Middle frontal gyrus (tissue), 1 donor: ENCODE measurements at regions not wholly inside any gene's neighbourhood (a gene's known extent, or its start where the extent isn't known, plus 50 kb on each side); places are given as distances from the start of the nearest gene placed in this dataset.

Experiments
- DNase-seq: peaks from one replicate; pipeline ENCODE4 v3.0.0-alpha.2; 2015; ENCODE audit warnings: low spot score; ENCODE audit errors: extremely low spot score

DNA sequence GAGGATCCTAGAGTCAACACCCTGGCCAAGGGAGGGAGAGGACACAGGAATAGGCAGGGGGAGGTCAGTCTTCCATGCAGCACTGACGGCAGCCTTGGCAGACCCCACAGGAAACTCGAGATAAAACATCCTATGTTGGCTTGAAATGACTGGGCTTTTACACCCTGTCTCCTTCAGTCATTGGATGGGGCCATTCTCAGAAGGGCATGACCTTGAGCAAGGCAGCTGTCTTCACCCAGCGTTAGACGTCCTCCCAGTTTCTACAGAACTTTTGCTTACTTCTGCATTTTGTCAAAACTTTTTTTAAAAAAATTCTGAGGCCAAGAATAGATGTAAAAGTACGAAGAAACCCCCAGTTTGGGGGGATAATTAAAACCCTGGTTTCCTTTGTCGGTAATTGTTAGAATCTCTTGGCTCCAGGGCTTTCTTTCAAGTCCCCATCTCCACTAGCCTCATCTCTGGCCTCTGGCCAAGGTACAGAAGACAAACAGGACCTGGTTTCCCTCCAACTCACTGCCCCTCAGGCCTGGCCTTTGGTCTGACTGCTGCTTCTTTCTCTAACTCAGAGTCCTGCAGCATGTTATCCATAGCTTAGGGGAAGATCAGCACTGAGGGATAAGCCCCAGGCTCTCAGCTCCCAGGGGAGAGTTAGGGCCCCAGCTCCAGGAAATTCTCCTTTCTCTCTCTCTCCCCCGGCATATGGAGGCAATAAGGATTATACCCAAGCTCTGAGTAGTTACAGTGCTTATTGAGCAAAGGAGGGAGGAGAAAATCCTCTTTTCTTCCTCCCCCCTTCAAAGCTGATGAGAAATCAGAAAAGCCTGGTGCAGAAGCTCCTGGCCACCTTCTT lies 51.6 kb upstream of the KCND3 start:
- no peak for DNase-seq

DNA sequence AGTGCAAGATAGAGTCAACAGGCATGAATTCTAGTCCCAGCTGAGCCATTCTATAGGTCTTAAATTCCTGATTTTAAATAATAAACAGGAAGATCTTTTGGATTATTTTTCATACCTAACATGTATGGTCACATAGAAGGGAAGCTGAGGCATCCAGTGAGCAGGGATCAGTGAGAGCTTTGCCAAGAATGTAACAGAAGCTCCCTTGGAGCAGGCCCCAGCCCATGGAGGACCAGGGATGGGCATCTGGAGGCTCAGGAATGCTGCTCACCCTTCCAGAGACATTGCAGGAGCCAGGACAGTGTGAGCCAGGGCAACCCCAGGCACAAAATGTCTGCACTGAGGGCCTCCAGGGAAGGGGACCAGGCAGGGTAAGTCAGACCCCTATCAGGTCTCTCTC lies 54.4 kb upstream of the KCND3 start:
- no peak for DNase-seq

DNA sequence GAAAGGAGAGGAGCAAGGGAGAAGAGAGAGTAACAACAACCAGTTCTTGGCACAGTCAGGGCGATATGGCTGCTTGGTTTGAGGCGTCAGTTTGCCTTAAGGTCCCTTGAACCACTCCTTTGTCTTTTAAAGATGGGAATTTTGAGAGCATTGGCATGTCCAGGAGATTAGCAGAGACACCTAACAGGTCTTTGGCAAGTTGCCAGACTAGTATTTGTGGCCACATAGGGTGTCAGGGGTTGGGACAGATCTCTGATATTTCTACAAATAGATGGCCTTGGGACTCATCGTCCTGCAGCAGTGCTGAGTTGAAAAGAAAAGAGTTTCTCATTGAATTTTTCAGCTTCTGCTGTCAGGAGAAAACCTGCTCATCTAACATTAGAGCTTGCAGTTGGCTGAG lies 55.3 kb upstream of the KCND3 start:
- DNase-seq = no peak

DNA sequence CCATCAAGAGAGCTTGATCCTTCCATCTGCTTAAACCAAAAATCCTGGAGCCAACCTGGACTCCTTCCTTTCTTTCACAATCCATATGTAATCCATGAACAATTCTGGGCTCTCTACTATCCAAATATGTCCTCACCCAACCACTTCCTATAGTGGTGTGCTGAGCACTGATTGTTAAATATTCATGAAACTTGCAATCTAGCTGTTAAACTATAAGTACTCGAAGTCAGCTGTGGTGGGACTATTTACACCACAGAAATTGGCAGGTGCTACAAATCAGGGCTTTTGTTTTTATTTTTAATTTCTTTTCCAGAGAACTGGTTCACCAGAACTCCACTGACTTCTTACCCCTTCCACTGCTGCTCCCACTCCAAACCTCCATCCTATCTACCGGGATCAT lies 57.2 kb upstream of the KCND3 start:
- DNase-seq = no peak

DNA sequence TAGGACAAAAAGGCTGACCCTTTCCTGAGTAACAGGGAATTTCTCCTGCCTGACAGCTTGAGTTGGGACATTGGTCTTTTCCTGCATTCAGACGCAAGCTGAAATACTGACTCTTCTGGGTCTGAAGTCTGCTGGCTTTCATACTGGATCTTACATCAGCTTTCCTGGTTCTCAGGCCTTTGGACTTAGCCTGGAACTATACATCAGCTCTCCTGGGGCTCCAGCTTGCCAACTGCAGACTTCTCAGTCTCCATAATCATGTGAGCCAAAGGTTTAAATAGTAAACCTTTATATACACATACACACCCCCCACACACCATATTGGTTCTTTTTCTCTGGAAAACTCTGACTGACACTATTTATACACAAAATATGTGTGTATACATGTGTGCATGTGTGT lies 59.0 kb upstream of the KCND3 start:
- DNase-seq = no peak

DNA sequence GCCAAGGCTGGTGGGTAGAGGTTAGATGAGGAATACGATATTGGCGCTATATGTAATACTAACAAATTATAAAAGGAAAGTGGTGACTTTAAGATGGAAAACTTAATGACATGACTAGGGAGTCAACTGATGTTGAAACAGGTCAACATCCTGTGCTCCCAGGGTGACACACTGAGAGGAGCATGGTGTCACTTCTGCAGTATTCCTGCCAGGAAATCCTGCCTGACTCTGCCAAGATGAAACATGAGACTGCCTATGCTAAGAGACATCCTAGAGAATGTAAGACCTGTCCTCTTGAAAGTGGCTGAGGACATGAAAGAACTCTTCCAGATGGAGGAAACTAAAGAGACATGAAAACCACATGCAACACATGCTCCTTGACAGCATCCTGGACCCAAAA lies 65.0 kb upstream of the KCND3 start:
- DNase-seq = no peak

DNA sequence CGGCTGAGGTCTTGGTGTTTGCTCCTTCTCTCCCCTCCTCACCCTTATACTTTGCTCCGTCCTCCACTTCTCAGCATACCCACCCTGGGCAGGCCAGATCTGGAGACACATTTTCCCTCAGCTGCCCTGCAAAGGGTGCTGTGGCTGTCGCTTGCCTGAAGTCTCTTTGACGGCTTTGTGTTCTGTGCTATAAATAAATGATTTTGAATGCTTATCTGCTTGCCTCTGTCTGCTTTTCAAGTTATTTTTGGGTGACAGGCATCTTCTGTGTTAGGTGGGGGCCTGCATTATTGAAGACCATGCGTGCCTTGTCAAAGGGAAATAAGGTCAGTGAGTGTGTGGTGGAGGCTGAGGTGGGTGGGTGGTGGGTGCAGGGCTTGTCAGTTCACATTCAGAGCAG lies 66.9 kb upstream of the KCND3 start:
- no peak for DNase-seq

DNA sequence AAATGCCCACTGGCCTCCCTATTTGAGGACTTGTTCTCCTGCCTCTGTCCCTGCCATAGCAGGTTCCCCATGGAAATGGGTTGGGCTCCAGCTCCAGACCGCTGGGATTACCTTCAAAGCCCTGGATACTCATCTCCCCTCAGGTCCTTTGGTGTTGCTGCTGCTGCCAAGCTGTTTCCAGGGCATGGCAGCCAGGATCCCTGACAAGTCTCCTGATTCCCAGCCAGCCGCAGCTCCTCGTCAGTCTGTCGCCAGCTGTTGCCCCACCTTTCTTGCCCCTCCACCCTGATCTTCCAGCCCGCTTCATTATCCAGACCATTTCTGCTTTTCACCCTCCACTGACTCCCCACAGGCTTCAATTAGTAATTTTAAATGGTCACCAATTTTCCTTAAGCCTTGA lies 68.3 kb upstream of the KCND3 start:
- no peak for DNase-seq

DNA sequence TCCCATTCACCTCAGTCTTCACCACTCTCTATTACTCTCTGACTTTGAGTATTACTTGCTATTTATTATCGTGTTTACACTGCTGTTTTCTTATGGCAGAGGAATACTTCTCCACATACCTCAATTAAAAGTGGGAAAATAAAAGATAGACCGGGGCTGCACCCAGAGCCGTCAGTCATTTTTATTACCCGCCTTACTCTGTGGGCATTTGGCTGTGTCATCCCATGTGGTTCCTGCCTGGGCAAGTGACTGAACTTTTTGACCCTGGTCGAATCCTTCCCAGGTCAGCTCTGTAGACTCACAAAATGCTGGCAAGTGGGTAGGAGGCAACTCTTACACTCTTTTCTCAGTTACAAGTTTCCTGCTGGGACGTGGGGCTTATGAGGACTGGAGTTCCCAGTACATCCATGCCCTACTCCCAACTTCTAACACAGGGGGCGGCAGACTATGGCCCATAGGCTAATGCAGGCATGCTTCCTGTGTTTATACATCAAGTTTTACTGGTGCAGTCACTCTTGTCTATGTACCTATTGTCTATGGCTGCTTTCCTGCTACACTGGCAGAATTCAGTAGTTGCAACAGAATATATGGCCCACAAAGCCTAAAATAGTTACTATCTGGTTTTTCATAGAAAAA lies 69.5 kb upstream of the KCND3 start:
- DNase-seq = no peak

DNA sequence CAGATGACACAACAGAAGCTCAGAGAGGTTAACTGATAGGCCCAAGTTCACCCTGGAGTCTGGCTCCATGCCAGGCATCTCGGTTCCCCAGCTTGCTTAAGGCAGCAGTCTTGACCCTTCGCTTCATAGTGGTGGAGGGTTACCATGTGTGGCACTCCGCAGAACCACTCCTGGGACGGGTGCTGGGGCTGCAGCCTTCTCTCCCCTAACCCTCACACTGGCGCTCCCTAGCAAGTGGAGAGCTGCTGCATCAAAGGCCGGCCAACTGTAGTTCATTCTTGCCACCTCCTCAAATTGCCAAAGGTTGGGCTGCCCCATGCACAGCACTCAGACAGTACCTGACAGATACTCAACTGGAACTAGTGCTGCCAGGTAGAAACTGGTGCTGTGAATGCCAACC lies 70.2 kb upstream of the KCND3 start:
- DNase-seq = no peak

DNA sequence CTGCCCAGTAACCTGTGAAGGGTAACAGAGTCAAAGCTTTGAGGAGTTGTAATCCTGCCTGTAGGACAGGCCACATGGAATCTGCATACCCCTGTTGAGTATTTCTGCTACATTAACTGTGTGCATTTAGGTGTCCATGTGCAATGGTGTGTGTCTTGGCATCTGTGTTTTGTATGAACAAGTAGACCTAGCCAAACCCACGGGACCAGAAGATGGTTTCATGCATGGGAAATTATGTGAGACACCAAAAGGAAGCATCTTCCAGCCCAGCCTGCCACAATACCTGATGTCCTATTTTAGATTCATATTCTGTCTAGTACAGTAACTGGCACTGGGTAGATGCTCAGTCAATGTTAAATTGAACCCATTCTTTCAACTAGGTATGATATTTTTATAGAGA lies 70.8 kb upstream of the KCND3 start:
- no peak for DNase-seq

DNA sequence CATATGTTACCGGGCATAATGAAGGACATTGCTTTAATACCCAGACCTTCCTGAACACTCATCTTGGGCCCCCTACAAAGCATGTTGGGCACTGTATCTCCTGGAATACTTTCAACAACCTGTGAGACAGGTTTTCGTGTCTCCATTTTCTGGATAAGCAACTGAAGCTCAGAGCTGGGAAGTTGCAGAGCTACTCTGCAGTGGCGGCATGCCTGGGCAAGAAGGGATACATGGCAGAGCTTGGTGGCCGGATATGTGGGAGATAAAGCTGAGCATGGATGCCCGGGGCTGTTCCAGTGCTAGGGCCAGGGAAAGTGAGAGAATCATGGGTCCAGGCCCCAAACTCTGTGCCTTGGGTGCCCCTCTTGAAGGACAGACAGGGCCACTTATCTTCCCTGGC lies 71.6 kb upstream of the KCND3 start:
- no peak for DNase-seq

DNA sequence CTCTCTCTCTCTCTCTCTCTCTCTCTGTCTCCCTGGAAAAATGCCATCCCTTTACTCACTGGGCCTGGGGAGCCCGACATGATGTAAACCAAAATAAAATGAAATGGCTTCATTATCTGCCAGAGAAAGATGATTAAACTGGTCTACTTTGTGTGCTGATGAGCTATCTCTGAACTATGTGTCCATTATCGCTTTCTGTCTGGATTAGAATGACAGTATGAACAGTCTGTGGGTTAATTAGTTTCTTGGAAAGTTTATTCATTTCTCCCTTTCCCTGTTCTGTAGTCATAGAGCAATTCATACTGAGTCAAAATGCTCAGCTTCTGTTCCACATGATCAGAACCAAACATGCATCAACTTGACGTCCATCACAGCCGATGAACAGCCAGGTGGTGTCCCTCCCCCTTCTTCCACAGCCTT lies 72.4 kb upstream of the KCND3 start:
- no peak for DNase-seq

DNA sequence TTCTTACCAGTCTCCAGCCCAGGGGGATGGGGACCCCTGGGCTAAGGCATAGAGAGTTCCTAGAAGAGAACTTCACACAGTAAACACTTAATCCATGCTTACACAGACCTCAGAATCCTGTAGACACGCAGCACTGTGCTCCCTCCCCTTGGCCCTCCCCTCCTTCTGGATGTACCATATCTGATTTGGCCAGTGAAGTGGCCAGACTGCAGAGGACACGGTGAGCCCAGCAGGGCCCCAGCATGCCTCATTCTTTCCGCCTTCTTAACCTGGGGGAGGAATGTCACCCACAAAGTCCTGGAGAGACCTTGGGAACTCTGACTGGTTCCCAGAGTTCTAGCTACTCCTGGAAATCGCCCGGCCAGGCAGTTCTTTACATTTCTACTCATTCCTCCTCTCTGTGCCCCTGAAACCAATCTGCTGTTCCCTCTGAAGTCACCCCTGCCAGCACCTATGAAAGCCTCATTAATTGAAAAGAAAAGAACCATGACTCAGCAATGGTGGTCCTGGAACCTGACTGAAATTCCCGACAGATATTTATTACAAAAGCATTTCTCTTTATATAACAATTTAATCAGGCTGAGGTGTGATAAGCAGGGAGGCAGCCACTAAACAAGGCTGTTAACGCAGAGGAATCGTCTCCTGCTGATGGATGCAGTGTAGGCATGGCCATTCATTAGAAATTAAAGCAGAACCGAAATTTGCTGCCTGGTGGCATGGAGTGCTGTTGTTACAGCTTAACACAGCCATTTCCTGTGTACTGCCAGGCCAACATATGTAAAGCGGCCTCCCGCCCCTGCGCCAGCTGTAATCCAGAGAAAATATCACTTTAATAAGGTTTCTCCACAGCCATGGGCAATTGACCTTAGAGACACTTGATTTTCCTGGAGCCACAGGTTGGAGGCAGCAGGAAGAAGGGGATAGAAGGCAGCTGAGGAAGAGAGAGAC lies 74.6 kb upstream of the KCND3 start:
- DNase-seq = no peak

DNA sequence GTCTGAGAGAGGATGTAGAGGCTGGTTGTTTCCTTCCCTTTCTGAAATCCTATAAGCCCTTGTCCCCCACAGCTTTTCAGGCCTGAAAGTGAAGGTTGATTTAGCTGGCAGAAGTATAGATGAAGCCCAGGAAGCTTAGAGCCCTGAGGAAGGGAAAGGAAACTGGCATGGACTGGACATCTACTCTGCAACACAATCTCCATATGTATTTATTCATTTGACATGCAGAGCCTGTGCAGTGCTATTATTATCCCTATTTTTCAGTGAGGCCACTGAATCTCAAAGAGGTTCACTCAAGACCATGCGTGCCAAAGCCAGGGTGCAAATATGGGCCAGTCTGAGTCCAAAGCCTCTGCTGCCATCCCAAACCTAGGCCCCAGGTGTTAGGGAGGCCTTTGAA lies 78.5 kb upstream of the KCND3 start:
- DNase-seq = no peak

DNA sequence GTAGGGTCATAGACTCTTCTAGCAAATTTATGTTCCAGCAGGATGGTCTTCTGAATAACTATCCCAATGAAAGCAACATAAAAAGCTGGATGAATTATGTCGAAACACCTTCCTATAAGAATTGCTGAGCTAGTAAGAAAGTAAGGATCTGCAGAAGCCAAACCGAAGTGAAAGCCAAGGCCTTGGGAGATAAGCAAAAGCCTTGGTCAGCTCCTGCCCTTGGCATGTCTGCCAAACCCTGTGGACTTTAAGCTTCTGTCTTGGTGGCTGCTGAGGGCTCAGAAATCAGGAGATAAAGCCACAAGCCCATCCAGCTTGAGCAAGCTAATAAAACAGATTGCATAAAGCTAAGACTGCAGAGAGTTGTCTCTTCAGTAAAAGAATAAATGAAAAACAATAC lies 81.2 kb upstream of the KCND3 start:
- no peak for DNase-seq

DNA sequence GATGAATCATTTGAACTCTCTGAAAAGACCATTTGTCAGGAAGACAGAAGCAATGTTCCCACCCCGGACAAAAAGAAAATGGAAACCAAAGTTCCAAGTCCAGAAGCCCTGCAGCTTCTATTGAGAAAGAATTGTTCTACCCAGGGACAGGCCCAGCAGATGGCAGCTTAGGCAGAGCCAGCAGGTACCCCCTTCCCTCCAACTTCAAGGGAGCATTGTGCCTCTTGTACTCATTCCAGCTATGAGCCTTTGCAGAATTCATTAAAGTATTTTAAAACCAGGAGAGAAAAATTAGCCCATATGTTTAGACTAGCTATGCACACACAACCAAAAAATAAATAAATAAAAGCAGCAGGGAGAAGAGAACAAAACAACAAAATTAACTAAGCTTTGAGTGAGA lies 85.2 kb upstream of the KCND3 start:
- no peak for DNase-seq

DNA sequence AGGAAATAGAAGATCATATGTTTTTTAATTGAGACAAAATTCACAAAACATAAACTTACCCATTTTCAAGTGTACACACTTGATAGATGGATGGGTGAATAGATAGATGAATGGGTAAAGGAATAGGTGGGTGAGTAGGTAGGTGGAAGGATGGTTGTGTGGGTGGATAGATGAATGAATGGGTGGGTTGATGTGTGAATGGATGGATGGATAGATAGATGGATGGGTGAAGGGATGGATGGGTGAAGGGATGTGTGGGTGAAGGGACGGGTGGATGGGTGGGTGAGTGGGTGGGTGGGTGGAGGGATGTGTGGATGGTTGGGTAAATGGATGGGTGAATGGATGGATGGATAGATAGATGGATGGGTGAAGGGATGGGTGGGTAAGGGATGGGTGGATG lies 86.1 kb upstream of the KCND3 start:
- no peak for DNase-seq

DNA sequence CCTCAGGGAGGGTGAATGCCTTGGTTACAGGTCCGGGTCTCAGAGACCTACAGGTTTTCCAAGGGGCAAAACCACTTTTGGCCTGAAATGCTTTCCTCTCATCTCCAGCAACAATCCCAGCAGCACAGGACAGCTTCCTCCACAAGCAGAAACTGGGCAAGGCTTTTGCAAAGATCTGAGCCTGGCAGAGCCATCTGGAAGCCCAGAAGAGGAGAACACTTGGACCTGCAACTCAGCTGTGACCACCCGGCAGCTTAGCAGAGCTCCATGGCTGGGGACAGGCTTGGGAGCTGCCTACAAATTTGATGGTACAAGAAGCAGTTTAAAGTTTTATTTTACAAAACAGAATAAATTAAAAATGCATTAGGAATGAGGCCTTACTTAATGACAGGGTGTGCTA lies 90.0 kb upstream of the KCND3 start:
- DNase-seq = no peak

DNA sequence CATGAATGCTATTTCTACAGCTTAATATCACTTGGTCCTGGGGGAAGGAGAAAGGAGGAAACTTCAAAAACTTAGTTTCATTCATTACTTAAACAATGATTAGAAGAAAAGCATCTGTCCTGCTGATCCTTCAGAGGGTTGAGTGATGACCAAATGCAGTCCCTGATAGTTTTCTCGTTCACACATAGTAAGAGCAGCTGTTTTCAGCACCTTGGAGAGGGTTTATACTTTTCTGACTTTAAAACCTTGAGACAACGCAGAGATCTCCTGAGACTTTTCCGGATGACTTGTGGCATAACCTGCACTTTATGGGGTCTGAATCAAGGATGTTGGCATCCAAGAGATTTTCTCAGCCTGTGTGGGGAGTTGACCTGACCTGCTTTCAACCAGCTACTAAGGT lies 94.0 kb upstream of the KCND3 start:
- DNase-seq = no peak

DNA sequence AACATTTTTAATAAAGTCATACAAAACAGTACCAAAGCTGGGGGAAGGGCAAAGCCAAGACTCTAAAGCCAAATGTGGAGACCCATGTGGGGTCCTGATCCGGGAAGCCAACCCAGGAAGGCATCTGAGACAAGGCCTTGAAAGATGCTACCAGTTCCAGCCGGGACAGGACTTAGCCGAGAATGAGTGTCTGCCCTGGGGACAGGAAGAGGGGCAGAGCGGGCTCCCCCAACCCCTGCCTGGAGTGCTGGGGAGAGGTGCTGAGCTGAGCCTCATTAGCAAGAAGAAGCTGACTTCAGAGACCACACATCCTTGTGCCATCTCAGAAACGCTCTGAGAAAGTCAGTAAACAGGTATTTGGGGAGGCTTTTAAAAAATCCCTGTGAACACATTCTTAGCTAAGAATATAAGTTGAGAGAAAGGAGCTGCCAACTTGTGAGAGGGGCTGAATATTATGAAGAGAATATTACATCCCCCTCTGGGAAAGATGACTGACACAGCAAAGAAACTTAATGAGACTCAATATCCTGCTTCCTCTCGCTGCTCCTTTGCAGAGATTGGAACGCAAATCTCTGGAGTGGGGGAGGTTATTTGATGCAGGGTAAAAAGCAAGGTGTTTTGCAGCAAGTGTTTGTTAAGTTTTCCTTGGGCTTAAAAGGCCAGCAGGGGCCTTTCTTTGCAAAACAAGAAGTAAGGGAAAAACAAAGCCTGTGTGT lies 103.3 kb upstream of the KCND3 start:
- no peak for DNase-seq

DNA sequence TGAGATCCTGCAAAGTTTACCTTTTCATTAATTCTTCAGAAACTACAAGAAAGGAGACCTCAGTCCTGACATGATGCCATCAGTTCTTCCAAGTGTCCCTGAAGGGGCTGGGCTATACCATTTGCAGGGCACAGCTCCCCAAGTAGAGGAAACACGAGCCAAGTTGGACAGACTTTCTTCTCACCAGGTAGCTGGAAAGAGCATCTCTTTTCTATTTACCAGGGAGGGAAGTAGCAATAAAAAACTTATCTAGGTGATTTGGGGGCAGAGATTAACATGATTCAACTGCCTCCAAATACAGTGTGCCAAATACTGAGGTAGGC lies 103.9 kb upstream of the KCND3 start:
- no peak for DNase-seq
